Superior temporal gyrus (tissue), 1 donor: ENCODE measurements at regions not wholly inside any gene's neighbourhood (a gene's known extent, or its start where the extent isn't known, plus 50 kb on each side); places are given as distances from the start of the nearest gene placed in this dataset.
A peak's percentile ranks its signal among the peaks of the same experiment; 100 is the strongest.

ENCODE experiments used
- DNase-seq: peaks from one replicate; pipeline ENCODE4 v3.0.0-alpha.2; 2016; ENCODE audit errors: extremely low spot score

- no peak for DNase-seq
These were observed 52.6 kb upstream of the NHLH2 start for GRCh38 chr1:115893545-115893944.

- no peak for DNase-seq
These were observed 57.1 kb upstream of the NHLH2 start for GRCh38 chr1:115898020-115898419.

GRCh38 chr1:115900856-115901255 is 59.9 kb upstream of the NHLH2 start:
- no peak for DNase-seq

GRCh38 chr1:115906627-115907026 is 65.7 kb upstream of the NHLH2 start:
- no peak for DNase-seq

- DNase-seq = no peak
These were observed 66.2 kb upstream of the NHLH2 start for GRCh38 chr1:115907092-115907491.

- DNase-seq = peak; percentile 71
These were observed 67.6 kb upstream of the SLC22A15 start for GRCh38 chr1:115908565-115909274.

GRCh38 chr1:115910231-115910630 is 66.1 kb upstream of the SLC22A15 start:
- no peak for DNase-seq

GRCh38 chr1:115911294-115911693 is 65.0 kb upstream of the SLC22A15 start:
- DNase-seq = no peak

GRCh38 chr1:115912116-115912515 is 64.2 kb upstream of the SLC22A15 start:
- no peak for DNase-seq

GRCh38 chr1:115922801-115923200 is 53.5 kb upstream of the SLC22A15 start:
- DNase-seq = no peak

GRCh38 chr1:115924770-115925169 is 51.5 kb upstream of the SLC22A15 start:
- DNase-seq = no peak

GRCh38 chr1:115925467-115925866 is 50.8 kb upstream of the SLC22A15 start:
- DNase-seq = no peak
